Mesenchymal stem cell (in vitro differentiated cells and primary cell): ENCODE measurements at regions not wholly inside any gene's neighbourhood (a gene's known extent, or its start where the extent isn't known, plus 50 kb on each side); places are given as distances from the start of the nearest gene placed in this dataset.

Source experiments
- DNase-seq: peaks from one replicate; pipeline ENCODE4 v3.0.0-alpha.2; 2013
- H2AFZ ChIP-seq: one replicate; pipeline ENCODE4 v1.6.1; 2013; ENCODE audit warnings: low read depth, mild to moderate bottlenecking, control low read depth, inconsistent platforms, low read length, moderate library complexity
- H2AK5ac ChIP-seq: 2 replicates; pipeline ENCODE4 v1.6.1; 2013; ENCODE audit warnings: low read length, moderate library complexity, mild to moderate bottlenecking, inconsistent platforms; ENCODE audit not compliant: severe bottlenecking
- H2BK120ac ChIP-seq: one replicate; pipeline ENCODE4 v1.6.1; 2013; ENCODE audit warnings: low read depth, mild to moderate bottlenecking, inconsistent platforms, low read length, moderate library complexity
- H2BK12ac ChIP-seq, 2 experiments: one replicate each; pipeline ENCODE4 v1.6.1; 2013; ENCODE audit warnings: inconsistent platforms in 2 of 2, low read length in 2 of 2, mild to moderate bottlenecking in 2 of 2, moderate library complexity in 2 of 2, control low read depth in 1 of 2
- H2BK15ac ChIP-seq: one replicate; pipeline ENCODE4 v1.6.1; 2013; ENCODE audit warnings: mild to moderate bottlenecking, low read depth, inconsistent platforms; ENCODE audit not compliant: poor library complexity, severe bottlenecking
- H2BK5ac ChIP-seq: 2 replicates; pipeline ENCODE4 v1.6.1; 2013; ENCODE audit warnings: low read depth, mild to moderate bottlenecking, low read length, control low read depth, inconsistent platforms; ENCODE audit not compliant: poor library complexity, severe bottlenecking
- H3K14ac ChIP-seq, 2 experiments: one replicate each; pipeline ENCODE4 v1.6.1; 2013; ENCODE audit warnings: inconsistent platforms in 2 of 2, low read length in 2 of 2, control low read depth in 1 of 2, mild to moderate bottlenecking in 1 of 2, moderate library complexity in 1 of 2
- H3K18ac ChIP-seq, 2 experiments: one replicate each; pipeline ENCODE4 v1.6.1; 2013; ENCODE audit warnings: inconsistent platforms in 2 of 2, low read length in 2 of 2, control low read depth in 1 of 2, low read depth in 1 of 2, mild to moderate bottlenecking in 1 of 2
- H3K23ac ChIP-seq, 2 experiments: one replicate each; pipeline ENCODE4 v1.6.1; 2013; ENCODE audit warnings: inconsistent platforms in 2 of 2, low read length in 2 of 2, mild to moderate bottlenecking in 2 of 2, moderate library complexity in 2 of 2, control low read depth in 1 of 2
- H3K27ac ChIP-seq: 2 replicates; pipeline ENCODE4 v1.5.1; 2013; ENCODE audit warnings: mild to moderate bottlenecking, moderate library complexity, low read length, control low read depth, inconsistent platforms; ENCODE audit not compliant: poor library complexity, severe bottlenecking
- H3K27me3 ChIP-seq, 2 experiments: 2 replicates each; pipeline versions ENCODE4 v1.6.1 to v1.7.0; 2013; ENCODE audit warnings: low read length in 2 of 2, mild to moderate bottlenecking in 2 of 2, moderate library complexity in 2 of 2, control low read depth in 1 of 2, inconsistent platforms in 1 of 2; ENCODE audit not compliant: control insufficient read depth in 1 of 2, insufficient read depth in 1 of 2
- H3K36me3 ChIP-seq, 2 experiments: 2 replicates each; pipeline versions ENCODE4 v1.6.1 to v1.7.0; 2013; ENCODE audit warnings: low read length in 2 of 2, control low read depth in 1 of 2, inconsistent platforms in 1 of 2, low read depth in 1 of 2, mild to moderate bottlenecking in 1 of 2; ENCODE audit not compliant: insufficient read depth in 2 of 2, control insufficient read depth in 1 of 2
- H3K4ac ChIP-seq, 2 experiments: one replicate each; pipeline ENCODE4 v1.6.1; 2013; ENCODE audit warnings: inconsistent platforms in 2 of 2, low read length in 2 of 2, mild to moderate bottlenecking in 2 of 2, moderate library complexity in 2 of 2, control low read depth in 1 of 2, low read depth in 1 of 2
- H3K4me1 ChIP-seq: 2 replicates; pipeline ENCODE4 v1.6.1; 2013; ENCODE audit warnings: low read depth, low read length, control low read depth; ENCODE audit not compliant: control insufficient read depth, insufficient read depth
- H3K4me2 ChIP-seq: 2 replicates; pipeline ENCODE4 v1.6.1; 2013; ENCODE audit warnings: low read length, mild to moderate bottlenecking, inconsistent platforms; ENCODE audit not compliant: poor library complexity, severe bottlenecking
- H3K4me3 ChIP-seq, 2 experiments: 2 replicates each; pipeline versions ENCODE4 v1.5.1 to v1.7.0; 2013; ENCODE audit warnings: low read length in 2 of 2, mild to moderate bottlenecking in 2 of 2, control low read depth in 1 of 2, low read depth in 1 of 2; ENCODE audit not compliant: insufficient read depth in 1 of 2
- H3K79me1 ChIP-seq: replicated peaks from 2 replicates; pipeline ENCODE4 v1.6.1; 2013; ENCODE audit warnings: mild to moderate bottlenecking, control low read depth, low read length, inconsistent platforms; ENCODE audit not compliant: poor library complexity, severe bottlenecking
- H3K9ac ChIP-seq: 2 replicates; pipeline ENCODE4 v1.7.0; 2013; ENCODE audit warnings: mild to moderate bottlenecking, low read length, moderate library complexity
- H3K9me3 ChIP-seq: 2 replicates; pipeline ENCODE4 v1.7.0; 2013; ENCODE audit warnings: mild to moderate bottlenecking, low read length; ENCODE audit not compliant: control insufficient read depth
- H4K8ac ChIP-seq: one replicate; pipeline ENCODE4 v1.6.1; 2013; ENCODE audit warnings: inconsistent platforms, mild to moderate bottlenecking, low read length, moderate library complexity
- H4K91ac ChIP-seq: one replicate; pipeline ENCODE4 v1.6.1; 2013; ENCODE audit warnings: mild to moderate bottlenecking, low read length, inconsistent platforms
- WGBS: methylation state at CpG from one replicate; pipeline ENCODE4 v1.1.7; 2013; ENCODE audit warnings: mixed read lengths; 5-methylcytosine and 5-hydroxymethylcytosine counted together

DNA sequence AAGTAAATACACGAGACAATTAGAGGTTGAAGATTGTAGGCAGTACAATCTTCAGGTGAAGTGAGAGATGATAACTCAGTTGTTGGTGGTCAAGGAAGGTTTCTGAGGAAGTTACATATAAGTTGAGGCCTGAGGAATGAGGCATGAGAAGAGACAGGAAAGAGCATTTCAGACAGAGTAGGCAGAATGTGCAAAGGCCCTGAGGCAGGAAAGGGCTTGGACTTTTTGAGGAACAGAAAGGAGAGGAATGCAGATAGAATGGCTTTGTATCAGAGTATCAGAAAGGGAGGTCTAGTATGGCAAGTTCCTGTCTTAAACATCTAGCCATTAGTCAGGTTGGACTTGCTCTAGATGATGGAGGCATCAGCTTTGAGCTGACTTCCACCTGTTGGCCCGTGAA is 122.5 kb downstream of the CAND1 start:
- WGBS: 95% methylated on average over 2 of the region's 2 CpGs

DNA sequence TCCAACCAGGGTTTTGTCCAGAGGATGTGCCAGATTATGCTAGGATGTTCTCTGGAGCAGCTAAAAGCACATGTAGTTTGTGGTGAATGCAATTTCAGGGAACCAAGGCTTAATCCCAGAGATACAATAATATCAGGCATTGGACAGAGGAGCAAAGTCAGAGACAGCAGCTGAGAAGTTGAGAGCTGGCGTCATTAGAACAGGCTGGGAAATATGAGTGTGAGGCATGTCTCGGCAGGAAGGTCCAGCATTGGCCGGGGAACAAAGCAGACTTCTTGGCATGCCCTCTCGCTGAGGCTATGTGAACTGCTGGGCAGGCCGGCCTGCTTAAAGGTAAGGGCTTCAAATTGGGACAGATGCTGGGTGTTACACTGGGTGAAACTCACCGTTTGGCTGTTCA is 125.4 kb downstream of the CAND1 start:
- peaks cover 1% of the 10 kb centered on the region for H3K4me1 ChIP-seq
- H3K9ac ChIP-seq: no peak overlapping the region
- no peak overlapping the region for H3K23ac ChIP-seq
- peak overlapping the region in 1 of 2 experiments; percentile 34 for H3K18ac ChIP-seq
- no peak overlapping the region for H2AFZ ChIP-seq
- WGBS: 90% methylated on average over 6 of the region's 6 CpGs
- no peak for DNase-seq
- H3K4me2 ChIP-seq: no peak overlapping the region
- no peaks in the 10 kb centered on the region for H3K79me1 ChIP-seq
- H3K4ac ChIP-seq: no peak overlapping the region
- no peak overlapping the region for H2BK15ac ChIP-seq
- H2AK5ac ChIP-seq: no peak overlapping the region
- no peak overlapping the region for H4K91ac ChIP-seq
- no peak overlapping the region for H3K4me3 ChIP-seq
- H2BK5ac ChIP-seq: no peak overlapping the region
- H3K27me3 ChIP-seq: no peaks in the 10 kb centered on the region
- no peak overlapping the region for H3K27ac ChIP-seq
- no peak overlapping the region for H2BK120ac ChIP-seq
- H3K9me3 ChIP-seq: no peaks in the 10 kb centered on the region
- no peaks in the 10 kb centered on the region for H3K36me3 ChIP-seq
- no peak overlapping the region for H4K8ac ChIP-seq
- no peak overlapping the region for H3K14ac ChIP-seq
- H2BK12ac ChIP-seq: no peak overlapping the region

More for the DNA sequence above, 122.5 kb downstream of the CAND1 start:
- Histone ChIP-seq H2AK5ac (no peak overlapping the region), H4K8ac (no peak overlapping the region), H3K4me1 (peaks cover 4% of the 10 kb centered on the region), H2BK120ac (no peak overlapping the region), H3K27me3 (no peaks in the 10 kb centered on the region), H3K9ac (no peak overlapping the region), H3K4ac (no peak overlapping the region), H2AFZ (no peak overlapping the region), H2BK15ac (no peak overlapping the region), H2BK12ac (no peak overlapping the region), H3K14ac (no peak overlapping the region), H2BK5ac (no peak overlapping the region), H4K91ac (no peak overlapping the region), H3K27ac (no peak overlapping the region), H3K4me3 (no peak overlapping the region), H3K79me1 (no peaks in the 10 kb centered on the region), H3K23ac (peak overlapping the region in 1 of 2 experiments; percentile 31), H3K9me3 (no peaks in the 10 kb centered on the region), H3K4me2 (no peak overlapping the region), H3K36me3 (no peaks in the 10 kb centered on the region), H3K18ac (no peak overlapping the region)
- no peak for DNase-seq

DNA sequence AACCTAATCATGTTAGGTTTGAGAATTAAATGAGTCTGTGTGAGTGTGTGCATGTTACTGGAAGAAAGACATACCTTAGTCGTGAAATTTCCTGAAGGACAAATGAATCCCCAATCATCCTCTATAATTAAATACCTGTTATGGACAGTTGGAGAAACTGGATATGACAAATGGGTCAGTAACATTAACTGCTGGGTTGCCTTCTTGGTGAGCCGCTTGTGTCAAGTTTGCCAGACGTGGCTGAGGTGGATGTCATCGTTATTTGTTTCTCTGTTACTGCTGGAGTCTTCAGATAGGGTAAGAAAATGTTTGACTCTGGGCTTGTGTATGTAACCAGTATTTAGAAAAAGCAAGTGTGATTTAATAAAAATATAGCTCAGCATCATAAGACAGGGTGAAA is 131.6 kb downstream of the CAND1 start:
- Histone ChIP-seq H3K9me3 (peaks cover 6% of the 10 kb centered on the region), H3K27me3 (no peaks in the 10 kb centered on the region), H3K9ac (no peak overlapping the region), H2BK5ac (no peak overlapping the region), H3K4ac (no peak overlapping the region), H3K18ac (no peak overlapping the region), H2AK5ac (no peak overlapping the region), H3K27ac (no peak overlapping the region), H2BK12ac (no peak overlapping the region), H3K4me2 (no peak overlapping the region), H4K8ac (no peak overlapping the region), H3K4me1 (no peaks in the 10 kb centered on the region), H4K91ac (no peak overlapping the region), H3K14ac (no peak overlapping the region), H3K4me3 (no peak overlapping the region), H3K23ac (no peak overlapping the region), H3K36me3 (no peaks in the 10 kb centered on the region), H2BK15ac (no peak overlapping the region), H3K79me1 (no peaks in the 10 kb centered on the region), H2AFZ (no peak overlapping the region), H2BK120ac (no peak overlapping the region)
- 87% methylated on average over 3 of the region's 4 CpGs for WGBS
- DNase-seq: no peak

DNA sequence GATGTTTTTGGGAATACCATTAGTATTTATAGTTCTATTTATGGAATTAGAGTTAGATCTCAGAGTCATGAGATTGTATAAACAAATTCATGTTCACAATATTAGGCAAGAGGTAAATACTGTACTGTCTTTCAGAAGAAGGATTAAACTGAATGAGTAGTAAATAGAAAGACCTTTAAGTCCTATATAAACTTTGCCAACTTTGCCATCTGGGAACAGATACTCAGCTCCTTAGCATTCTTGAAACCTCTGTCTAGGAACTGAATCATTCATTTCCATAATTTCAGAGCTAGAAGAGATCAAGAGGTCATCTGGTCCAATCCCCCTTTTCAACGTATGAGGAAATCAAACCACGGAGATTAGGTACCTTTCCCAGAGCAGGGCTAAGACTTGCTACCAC is 141.1 kb downstream of the CAND1 start:
- no peak overlapping the region for H3K14ac ChIP-seq
- H2BK12ac ChIP-seq: no peak overlapping the region
- no peak overlapping the region for H2AFZ ChIP-seq
- H2BK5ac ChIP-seq: no peak overlapping the region
- no peak overlapping the region for H2BK15ac ChIP-seq
- H3K4me2 ChIP-seq: no peak overlapping the region
- no peaks in the 10 kb centered on the region for H3K36me3 ChIP-seq
- 91% methylated on average over 2 of the region's 2 CpGs for WGBS
- no peak overlapping the region for H3K18ac ChIP-seq
- no peak overlapping the region for H2BK120ac ChIP-seq
- H3K79me1 ChIP-seq: no peaks in the 10 kb centered on the region
- no peak overlapping the region for H4K91ac ChIP-seq
- peaks cover 0 to 3% of the 10 kb centered on the region in 2 experiments for H3K27me3 ChIP-seq
- H3K23ac ChIP-seq: no peak overlapping the region
- peaks cover 2% of the 10 kb centered on the region for H3K4me1 ChIP-seq
- H3K9me3 ChIP-seq: peaks cover 8% of the 10 kb centered on the region
- no peak overlapping the region for H2AK5ac ChIP-seq
- no peak overlapping the region for H3K9ac ChIP-seq
- no peak overlapping the region for H3K4ac ChIP-seq
- H4K8ac ChIP-seq: no peak overlapping the region
- H3K27ac ChIP-seq: no peak overlapping the region
- DNase-seq: no peak
- no peak overlapping the region for H3K4me3 ChIP-seq
